UCSD-AML1 (cell line): ENCODE measurements at regions not wholly inside any gene's neighbourhood (a gene's known extent, or its start where the extent isn't known, plus 50 kb on each side); places are given as distances from the start of the nearest gene placed in this dataset.

Source experiments
- DNase-seq: peaks from one replicate; lab custom pipeline; 2025; ENCODE audit not compliant: unreplicated experiment; lab: John Stamatoyannopoulos, UW

- no peak for DNase-seq
Observed at GRCh38 chr4:173932701-173933100, 350.8 kb downstream of the FBXO8 start.

- DNase-seq = no peak
Observed at GRCh38 chr4:173930329-173930967, 353.0 kb downstream of the FBXO8 start.

- DNase-seq = no peak
Observed at GRCh38 chr4:173929921-173930320, 353.5 kb downstream of the FBXO8 start.

GRCh38 chr4:173924561-173924960 is 358.9 kb downstream of the FBXO8 start:
- DNase-seq = no peak

GRCh38 chr4:173919861-173920260 is 363.6 kb downstream of the FBXO8 start:
- no peak for DNase-seq

GRCh38 chr4:173919196-173919595 is 364.3 kb downstream of the FBXO8 start:
- DNase-seq = no peak

GRCh38 chr4:173917255-173917960 is 366.1 kb downstream of the FBXO8 start:
- no peak for DNase-seq

GRCh38 chr4:173913496-173913895 is 370.0 kb downstream of the FBXO8 start:
- no peak for DNase-seq

- DNase-seq = no peak
Observed at GRCh38 chr4:173912384-173912783, 371.1 kb downstream of the FBXO8 start.

GRCh38 chr4:173910891-173911290 is 372.6 kb downstream of the FBXO8 start:
- DNase-seq = peak; percentile 9

GRCh38 chr4:173909294-173909693 is 374.2 kb downstream of the FBXO8 start:
- DNase-seq = no peak

- DNase-seq = no peak
Observed at GRCh38 chr4:173899813-173900212, 369.8 kb upstream of the HAND2 start.

- no peak for DNase-seq
Observed at GRCh38 chr4:173891072-173891471, 361.0 kb upstream of the HAND2 start.

- DNase-seq = no peak
Observed at GRCh38 chr4:173883821-173884220, 353.8 kb upstream of the HAND2 start.

- no peak for DNase-seq
Observed at GRCh38 chr4:173880897-173881296, 350.9 kb upstream of the HAND2 start.

- DNase-seq = no peak
Observed at GRCh38 chr4:173879509-173879908, 349.5 kb upstream of the HAND2 start.

- DNase-seq = no peak
Observed at GRCh38 chr4:173878701-173879100, 348.7 kb upstream of the HAND2 start.

- DNase-seq = no peak
Observed at GRCh38 chr4:173871643-173872042, 341.6 kb upstream of the HAND2 start.

- DNase-seq = no peak
Observed at GRCh38 chr4:173866322-173867026, 336.4 kb upstream of the HAND2 start.

- no peak for DNase-seq
Observed at GRCh38 chr4:173862754-173863153, 332.7 kb upstream of the HAND2 start.

- DNase-seq = no peak
Observed at GRCh38 chr4:173860094-173860493, 330.1 kb upstream of the HAND2 start.

- DNase-seq = no peak
Observed at GRCh38 chr4:173859091-173859713, 329.2 kb upstream of the HAND2 start.
